ENCODE measurements at regions not wholly inside any gene's neighbourhood (a gene's known extent, or its start where the extent isn't known, plus 50 kb on each side); places are given as distances from the start of the nearest gene placed in this dataset.
"Not testable (repeated sequence)": the region's sequence is repeated elsewhere in the genome, so short reads cannot be mapped to it uniquely, and the experiment has no call there.

- no peak for DNase-seq
Measured at GRCh38 chr14:106302661-106303060, 776.3 kb downstream of the TMEM121 start.

- no peak for DNase-seq
Measured at GRCh38 chr14:106304271-106304670, 777.9 kb downstream of the TMEM121 start.

- DNase-seq = no peak
Measured at GRCh38 chr14:106308839-106309389, 782.5 kb downstream of the TMEM121 start.

- no peak for DNase-seq
Measured at GRCh38 chr14:106309423-106309822, 783.0 kb downstream of the TMEM121 start.

GRCh38 chr14:106315436-106315835, 789.1 kb downstream of the TMEM121 start:
- DNase-seq = no peak

GRCh38 chr14:106317593-106317992, 791.2 kb downstream of the TMEM121 start:
- DNase-seq = no peak

- no peak for DNase-seq
Measured at GRCh38 chr14:106318700-106319099, 792.3 kb downstream of the TMEM121 start.

GRCh38 chr14:106323970-106324369, 797.6 kb downstream of the TMEM121 start:
- DNase-seq = not testable (repeated sequence)

GRCh38 chr14:106327234-106327633, 800.9 kb downstream of the TMEM121 start:
- DNase-seq = no peak

- not testable (repeated sequence) for DNase-seq
Measured at GRCh38 chr14:106327702-106328353, 801.4 kb downstream of the TMEM121 start.

GRCh38 chr14:106329243-106329642, 802.9 kb downstream of the TMEM121 start:
- DNase-seq = not testable (repeated sequence)

GRCh38 chr14:106329987-106330774, 803.8 kb downstream of the TMEM121 start:
- DNase-seq = not testable (repeated sequence)

GRCh38 chr14:106334428-106335109, 808.2 kb downstream of the TMEM121 start:
- not testable (repeated sequence) for DNase-seq

- DNase-seq = not testable (repeated sequence)
Measured at GRCh38 chr14:106335110-106335429, 808.7 kb downstream of the TMEM121 start.

- not testable (repeated sequence) for DNase-seq
Measured at GRCh38 chr14:106338775-106339174, 812.4 kb downstream of the TMEM121 start.

GRCh38 chr14:106340658-106341057, 814.3 kb downstream of the TMEM121 start:
- not testable (repeated sequence) for DNase-seq

- not testable (repeated sequence) for DNase-seq
Measured at GRCh38 chr14:106341161-106341560, 814.8 kb downstream of the TMEM121 start.

GRCh38 chr14:106343626-106344025, 817.2 kb downstream of the TMEM121 start:
- no peak for DNase-seq

GRCh38 chr14:106344065-106344614, 817.8 kb downstream of the TMEM121 start:
- not testable (repeated sequence) for DNase-seq

- not testable (repeated sequence) for DNase-seq
Measured at GRCh38 chr14:106344791-106345479, 818.6 kb downstream of the TMEM121 start.

- DNase-seq = no peak
Measured at GRCh38 chr14:106346084-106346483, 819.7 kb downstream of the TMEM121 start.

- DNase-seq = no peak
Measured at GRCh38 chr14:106346534-106347290, 820.3 kb downstream of the TMEM121 start.
